Type B pancreatic cell (in vitro differentiated cells): ENCODE measurements at regions not wholly inside any gene's neighbourhood (a gene's known extent, or its start where the extent isn't known, plus 50 kb on each side); places are given as distances from the start of the nearest gene placed in this dataset.

Source experiments
- DNase-seq: peaks from one replicate; pipeline ENCODE4 v3.0.0; 2021; ENCODE audit warnings: mixed read lengths; ENCODE audit not compliant: unreplicated experiment; ENCODE audit errors: extremely low spot score
- H3K27ac Mint-ChIP-seq: 2 replicates; pipeline ENCODE4 v1.8.0; 2021; ENCODE audit warnings: mild to moderate bottlenecking, mixed read lengths
- H3K27me3 Mint-ChIP-seq: 2 replicates; pipeline ENCODE4 v1.8.0; 2021; ENCODE audit warnings: mixed read lengths
- H3K36me3 Mint-ChIP-seq: 2 replicates; pipeline ENCODE4 v1.8.0; 2021; ENCODE audit warnings: mixed read lengths
- H3K4me1 Mint-ChIP-seq: one replicate; pipeline ENCODE4 v1.8.0; 2021; ENCODE audit warnings: mixed read lengths; ENCODE audit not compliant: unreplicated experiment
- H3K4me3 Mint-ChIP-seq: 2 replicates; pipeline ENCODE4 v1.8.0; 2021; ENCODE audit warnings: mild to moderate bottlenecking, mixed read lengths
- H3K9me3 Mint-ChIP-seq: 2 replicates; pipeline ENCODE4 v1.8.0; 2021; ENCODE audit warnings: mixed read lengths
- TF ChIP-seq, protein P1 (sequence below): fragments of 200-600 bp; sonication (generic); conservative IDR thresholded peaks from 2 replicates; pipeline ENCODE4 v1.5.0; 2021; ENCODE audit warnings: antibody characterized with exemption, mild to moderate bottlenecking

DNA sequence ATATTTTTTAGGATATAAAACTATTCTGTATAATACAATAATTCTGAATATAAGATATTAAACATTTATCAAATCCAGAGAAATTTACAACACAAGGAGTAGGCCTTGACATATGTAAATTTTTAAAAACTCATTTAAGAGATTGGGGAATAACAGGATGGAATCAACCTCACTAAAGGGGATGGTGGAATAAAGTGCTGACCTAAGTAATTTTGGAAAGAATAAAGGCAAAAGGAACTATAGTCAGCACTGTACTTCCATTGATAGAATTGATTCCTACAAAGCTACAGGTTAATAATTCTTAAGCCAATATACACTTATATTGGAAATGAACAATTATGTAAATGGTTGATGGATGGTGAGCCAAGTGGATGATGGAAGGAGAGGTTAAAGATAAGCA is 549.3 kb downstream of the TBL1XR1 start:
- no peak overlapping the region for H3K4me3 Mint-ChIP-seq
- no peaks in the 10 kb centered on the region for H3K36me3 Mint-ChIP-seq
- TF ChIP-seq, protein P1, sequence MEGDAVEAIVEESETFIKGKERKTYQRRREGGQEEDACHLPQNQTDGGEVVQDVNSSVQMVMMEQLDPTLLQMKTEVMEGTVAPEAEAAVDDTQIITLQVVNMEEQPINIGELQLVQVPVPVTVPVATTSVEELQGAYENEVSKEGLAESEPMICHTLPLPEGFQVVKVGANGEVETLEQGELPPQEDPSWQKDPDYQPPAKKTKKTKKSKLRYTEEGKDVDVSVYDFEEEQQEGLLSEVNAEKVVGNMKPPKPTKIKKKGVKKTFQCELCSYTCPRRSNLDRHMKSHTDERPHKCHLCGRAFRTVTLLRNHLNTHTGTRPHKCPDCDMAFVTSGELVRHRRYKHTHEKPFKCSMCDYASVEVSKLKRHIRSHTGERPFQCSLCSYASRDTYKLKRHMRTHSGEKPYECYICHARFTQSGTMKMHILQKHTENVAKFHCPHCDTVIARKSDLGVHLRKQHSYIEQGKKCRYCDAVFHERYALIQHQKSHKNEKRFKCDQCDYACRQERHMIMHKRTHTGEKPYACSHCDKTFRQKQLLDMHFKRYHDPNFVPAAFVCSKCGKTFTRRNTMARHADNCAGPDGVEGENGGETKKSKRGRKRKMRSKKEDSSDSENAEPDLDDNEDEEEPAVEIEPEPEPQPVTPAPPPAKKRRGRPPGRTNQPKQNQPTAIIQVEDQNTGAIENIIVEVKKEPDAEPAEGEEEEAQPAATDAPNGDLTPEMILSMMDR: no peak
- H3K4me1 Mint-ChIP-seq: peaks cover 3% of the 10 kb centered on the region
- H3K27me3 Mint-ChIP-seq: no peaks in the 10 kb centered on the region
- no peaks in the 10 kb centered on the region for H3K9me3 Mint-ChIP-seq
- no peak overlapping the region for H3K27ac Mint-ChIP-seq
- no peak for DNase-seq

- H3K4me1 Mint-ChIP-seq: no peaks in the 10 kb centered on the region
- no peaks in the 10 kb centered on the region for H3K27me3 Mint-ChIP-seq
- TF ChIP-seq, protein P1: no peak
- no peaks in the 10 kb centered on the region for H3K9me3 Mint-ChIP-seq
- H3K4me3 Mint-ChIP-seq: no peak overlapping the region
- no peak overlapping the region for H3K27ac Mint-ChIP-seq
- no peaks in the 10 kb centered on the region for H3K36me3 Mint-ChIP-seq
- no peak for DNase-seq
Measured at GRCh38 chr3:176633511-176633910, 563.8 kb downstream of the TBL1XR1 start.

DNA sequence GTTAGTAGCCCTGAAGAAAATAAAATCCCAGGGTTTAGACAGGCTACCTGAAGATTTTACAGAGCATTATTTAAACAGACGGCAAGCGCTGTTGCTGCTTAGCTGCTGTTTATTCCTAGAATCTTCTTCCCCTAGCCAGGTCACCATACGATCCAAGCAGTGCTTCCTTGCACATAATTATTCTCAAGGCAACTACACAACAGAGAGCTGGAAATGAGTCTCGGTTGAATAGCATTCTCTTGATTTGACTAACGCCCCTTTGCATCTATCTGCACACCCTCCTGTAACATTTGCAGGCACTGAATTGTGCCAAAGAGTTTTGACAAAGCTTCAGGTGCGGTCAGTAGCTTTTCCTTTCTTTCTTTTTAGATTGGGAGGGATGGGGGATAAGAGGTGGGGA is 564.4 kb downstream of the TBL1XR1 start:
- no peaks in the 10 kb centered on the region for H3K36me3 Mint-ChIP-seq
- H3K9me3 Mint-ChIP-seq: no peaks in the 10 kb centered on the region
- H3K27ac Mint-ChIP-seq: no peak overlapping the region
- TF ChIP-seq, protein P1: no peak
- no peak for DNase-seq
- H3K27me3 Mint-ChIP-seq: no peaks in the 10 kb centered on the region
- H3K4me1 Mint-ChIP-seq: no peaks in the 10 kb centered on the region
- no peak overlapping the region for H3K4me3 Mint-ChIP-seq

GRCh38 chr3:176631165-176631564 is 566.1 kb downstream of the TBL1XR1 start:
- no peaks in the 10 kb centered on the region for H3K27me3 Mint-ChIP-seq
- no peaks in the 10 kb centered on the region for H3K36me3 Mint-ChIP-seq
- TF ChIP-seq, protein P1: no peak
- H3K27ac Mint-ChIP-seq: no peak overlapping the region
- no peaks in the 10 kb centered on the region for H3K9me3 Mint-ChIP-seq
- no peak overlapping the region for H3K4me3 Mint-ChIP-seq
- no peaks in the 10 kb centered on the region for H3K4me1 Mint-ChIP-seq
- no peak for DNase-seq

DNA sequence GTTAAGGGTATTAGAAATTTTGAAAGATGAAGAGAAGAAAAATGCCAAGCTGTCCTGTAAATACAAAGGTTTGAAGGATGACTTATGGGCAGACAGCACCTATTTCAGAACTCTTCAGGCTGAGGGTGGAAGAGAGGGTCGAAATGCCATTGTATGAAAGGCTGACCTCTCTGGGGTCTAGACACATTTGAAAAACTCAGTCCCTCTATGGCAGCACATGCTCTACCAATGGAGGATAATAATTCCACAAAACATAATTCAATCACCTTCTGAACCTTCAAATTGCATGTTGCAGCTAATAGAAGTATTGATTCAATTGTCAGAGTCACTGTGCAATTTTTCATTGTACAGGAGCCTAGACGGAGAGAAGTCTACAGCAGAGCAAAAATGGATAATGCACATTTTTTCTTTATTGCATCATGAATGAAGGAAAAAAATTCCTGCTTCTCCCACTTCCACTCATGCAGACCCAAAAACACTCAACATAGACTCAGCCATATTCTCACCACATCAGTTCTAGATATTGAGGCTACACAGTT is 569.1 kb downstream of the TBL1XR1 start:
- peaks cover 4% of the 10 kb centered on the region for H3K4me1 Mint-ChIP-seq
- no peak overlapping the region for H3K4me3 Mint-ChIP-seq
- no peaks in the 10 kb centered on the region for H3K9me3 Mint-ChIP-seq
- H3K27me3 Mint-ChIP-seq: no peaks in the 10 kb centered on the region
- no peak for DNase-seq
- no peak overlapping the region for H3K27ac Mint-ChIP-seq
- H3K36me3 Mint-ChIP-seq: no peaks in the 10 kb centered on the region
- TF ChIP-seq, protein P1: no peak
